A673 (cell line): ENCODE measurements at regions not wholly inside any gene's neighbourhood (a gene's known extent, or its start where the extent isn't known, plus 50 kb on each side); places are given as distances from the start of the nearest gene placed in this dataset.

Source experiments
- BruUV-seq: library from RNA; stranded (reverse); fragments of 400-500 nt; replicated peaks from 2 replicates; lab custom pipeline; 2021; lab: Mats Ljungman, UMichigan
- CTCF ChIA-PET: fragments of 300-600 bp; sonication (Branson Sonifier 250); formaldehyde crosslinking; loops from one replicate; lab custom pipeline; 2022; ENCODE audit warnings: antibody characterized with exemption; lab: Charles Lee
- POLR2A ChIA-PET: fragments of 300-600 bp; sonication (Branson Sonifier 250); formaldehyde crosslinking; loops from one replicate; lab custom pipeline; 2022; ENCODE audit warnings: antibody characterized with exemption; ENCODE audit not compliant: low non-redundant PET; lab: Charles Lee
- DNase-seq: peaks from one replicate; pipeline ENCODE4 v3.0.0-alpha.2; 2015; ENCODE audit warnings: low spot score
- H3K27ac ChIP-seq: fragments of 200-600 bp; sonication (generic); 2 replicates; pipeline ENCODE4 v1.5.1; 2016; ENCODE audit warnings: mixed run types, low read depth, mild to moderate bottlenecking, mixed read lengths, antibody characterized with exemption, low read length; ENCODE audit not compliant: poor library complexity, severe bottlenecking
- H3K27me3 ChIP-seq: fragments of 200-600 bp; sonication (generic); replicated peaks from 2 replicates; pipeline ENCODE4 v1.6.1; 2017; ENCODE audit warnings: mixed run types, low read depth, mild to moderate bottlenecking, mixed read lengths, antibody characterized with exemption, low read length; ENCODE audit not compliant: insufficient read depth, poor library complexity
- H3K36me3 ChIP-seq: fragments of 200-600 bp; sonication (generic); 2 replicates; pipeline ENCODE4 v1.6.1; 2016; ENCODE audit warnings: mixed run types, mild to moderate bottlenecking, mixed read lengths, antibody characterized with exemption, low read length; ENCODE audit not compliant: insufficient read depth, poor library complexity, severe bottlenecking
- H3K4me1 ChIP-seq: fragments of 200-600 bp; sonication (generic); 2 replicates; pipeline ENCODE4 v1.6.1; 2017; ENCODE audit warnings: mixed run types, mild to moderate bottlenecking, mixed read lengths, antibody characterized with exemption, low read length; ENCODE audit not compliant: insufficient read depth, poor library complexity, severe bottlenecking
- H3K4me3 ChIP-seq: fragments of 200-600 bp; sonication (generic); 2 replicates; pipeline ENCODE4 v1.5.1; 2016; ENCODE audit warnings: low read depth, mixed run types, mild to moderate bottlenecking, mixed read lengths, low read length; ENCODE audit not compliant: poor library complexity, severe bottlenecking
- H3K9me3 ChIP-seq: fragments of 200-600 bp; sonication (generic); 2 replicates; pipeline ENCODE4 v1.6.1; 2016; ENCODE audit warnings: mixed run types, low read depth, mild to moderate bottlenecking, mixed read lengths, antibody characterized with exemption, low read length; ENCODE audit not compliant: poor library complexity, severe bottlenecking
- EZH2 ChIP-seq: fragments of 200-600 bp; sonication (generic); IDR thresholded peaks from 2 replicates; pipeline ENCODE4 v1.6.1; 2017; ENCODE audit warnings: borderline replicate concordance, low read depth, mild to moderate bottlenecking, mixed read lengths, antibody characterized with exemption, low read length; ENCODE audit not compliant: poor library complexity, severe bottlenecking
- intact Hi-C: fragments of 100-400 bp; cut with micrococcal nuclease; formaldehyde crosslinking; loops from one replicate; pipeline ENCODE4 v1.10.0; 2022; ENCODE audit not compliant: unreplicated experiment
- TF ChIP-seq, protein P1 (sequence below): fragments of 300-800, 200-600 bp; sonication (generic); conservative IDR thresholded peaks from 2 replicates; pipeline ENCODE4 v1.5.1; 2017; ENCODE audit warnings: low read depth, mild to moderate bottlenecking, antibody characterized with exemption, low read length, moderate library complexity, mixed read lengths

DNA sequence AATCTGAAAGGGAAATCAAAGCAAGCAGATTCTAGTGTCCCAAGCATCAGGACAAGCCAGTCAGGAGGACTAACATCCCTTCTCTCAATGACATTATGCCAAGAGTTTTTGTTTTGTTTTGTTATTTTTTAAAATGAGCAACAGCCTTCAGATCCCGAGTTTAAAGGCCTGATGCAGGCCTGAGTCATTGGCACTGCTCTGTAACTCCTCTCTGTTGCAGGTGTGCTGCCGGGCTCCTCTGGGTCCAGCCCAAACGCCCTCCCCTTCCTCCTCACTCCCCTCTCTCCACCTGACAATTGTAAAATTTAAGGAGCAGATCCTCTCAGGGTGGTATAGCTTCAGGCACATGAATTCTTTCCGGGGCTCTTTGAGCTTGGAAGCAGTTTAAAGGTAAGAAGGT is 502.0 kb downstream of the BMP2 start:
- TF ChIP-seq, protein P1, sequence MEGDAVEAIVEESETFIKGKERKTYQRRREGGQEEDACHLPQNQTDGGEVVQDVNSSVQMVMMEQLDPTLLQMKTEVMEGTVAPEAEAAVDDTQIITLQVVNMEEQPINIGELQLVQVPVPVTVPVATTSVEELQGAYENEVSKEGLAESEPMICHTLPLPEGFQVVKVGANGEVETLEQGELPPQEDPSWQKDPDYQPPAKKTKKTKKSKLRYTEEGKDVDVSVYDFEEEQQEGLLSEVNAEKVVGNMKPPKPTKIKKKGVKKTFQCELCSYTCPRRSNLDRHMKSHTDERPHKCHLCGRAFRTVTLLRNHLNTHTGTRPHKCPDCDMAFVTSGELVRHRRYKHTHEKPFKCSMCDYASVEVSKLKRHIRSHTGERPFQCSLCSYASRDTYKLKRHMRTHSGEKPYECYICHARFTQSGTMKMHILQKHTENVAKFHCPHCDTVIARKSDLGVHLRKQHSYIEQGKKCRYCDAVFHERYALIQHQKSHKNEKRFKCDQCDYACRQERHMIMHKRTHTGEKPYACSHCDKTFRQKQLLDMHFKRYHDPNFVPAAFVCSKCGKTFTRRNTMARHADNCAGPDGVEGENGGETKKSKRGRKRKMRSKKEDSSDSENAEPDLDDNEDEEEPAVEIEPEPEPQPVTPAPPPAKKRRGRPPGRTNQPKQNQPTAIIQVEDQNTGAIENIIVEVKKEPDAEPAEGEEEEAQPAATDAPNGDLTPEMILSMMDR, result no peak
- TF ChIP-seq EZH2, result no peak
- BruUV-seq, result no TSS peak
- Histone ChIP-seq H3K4me1 (no peaks in the 10 kb centered on the region), H3K9me3 (no peaks in the 10 kb centered on the region), H3K4me3 (no peak overlapping the region), H3K27me3 (peaks cover 4% of the 10 kb centered on the region), H3K27ac (no peak overlapping the region), H3K36me3 (no peaks in the 10 kb centered on the region)
- ChIA-PET POLR2A (no interaction called here), CTCF (no interaction called here)
- intact Hi-C loops, result no loop called here
- DNase-seq, result no peak

DNA sequence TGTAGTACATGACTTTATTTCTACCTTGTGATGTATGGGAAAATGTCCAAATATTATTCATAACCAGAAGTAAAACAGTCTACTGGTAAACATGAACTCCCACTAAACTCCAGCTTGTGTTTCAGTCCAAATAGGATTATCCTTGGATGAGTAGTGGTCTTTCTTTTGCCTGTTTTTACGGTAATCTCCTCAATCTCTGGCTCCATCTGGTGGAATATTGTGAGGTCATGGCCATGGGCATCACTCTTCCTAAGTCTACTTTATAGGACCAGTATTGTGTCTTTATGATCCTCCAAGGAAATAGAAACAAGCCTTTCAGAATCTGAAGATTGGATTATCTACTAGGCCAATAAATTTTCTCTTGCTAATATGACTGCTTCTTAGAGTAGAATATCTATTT is 505.0 kb downstream of the BMP2 start:
- no peaks in the 10 kb centered on the region for H3K4me1 ChIP-seq
- POLR2A ChIA-PET, result no interaction called here
- H3K9me3 ChIP-seq, result no peaks in the 10 kb centered on the region
- intact Hi-C loops, result no loop called here
- no TSS peak for BruUV-seq
- peak; percentile 12 for DNase-seq
- H3K4me3 ChIP-seq, result no peak overlapping the region
- CTCF ChIA-PET, result no interaction called here
- TF ChIP-seq EZH2, result no peak
- TF ChIP-seq, protein P1, result peak; percentile 34; the same call in 1 of the 2 replicates
- no peak overlapping the region for H3K27ac ChIP-seq
- no peaks in the 10 kb centered on the region for H3K27me3 ChIP-seq
- H3K36me3 ChIP-seq, result no peaks in the 10 kb centered on the region

DNA sequence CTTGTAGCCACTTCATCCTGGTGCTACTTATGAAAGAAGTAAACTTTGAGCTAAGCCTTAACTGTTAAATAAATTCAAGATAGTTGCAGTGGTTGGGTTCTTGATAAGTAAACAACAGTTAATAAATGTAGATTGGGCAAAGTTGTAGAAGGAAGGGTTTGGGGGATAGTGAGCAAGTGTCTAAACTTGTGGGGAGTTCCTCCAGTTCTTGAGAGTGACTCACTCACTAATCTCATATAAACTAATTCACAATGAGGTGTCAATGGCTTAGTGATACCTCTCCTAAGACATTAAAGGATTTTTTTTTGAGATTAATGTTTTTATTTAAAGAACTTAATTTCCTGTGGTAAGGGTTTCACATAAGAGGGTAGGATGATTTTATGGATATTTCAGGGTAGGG is 507.4 kb downstream of the BMP2 start:
- TF ChIP-seq EZH2, result no peak
- TF ChIP-seq, protein P1, result no peak
- H3K36me3 ChIP-seq, result no peaks in the 10 kb centered on the region
- CTCF ChIA-PET, result no interaction called here

More for the DNA sequence above, 507.4 kb downstream of the BMP2 start:
- no peaks in the 10 kb centered on the region for H3K27me3 ChIP-seq
- POLR2A ChIA-PET, result no interaction called here
- no peak for DNase-seq
- intact Hi-C loops, result no loop called here
- H3K4me1 ChIP-seq, result no peaks in the 10 kb centered on the region
- H3K4me3 ChIP-seq, result no peak overlapping the region
- H3K27ac ChIP-seq, result no peak overlapping the region
- no peaks in the 10 kb centered on the region for H3K9me3 ChIP-seq
- BruUV-seq, result no TSS peak
